Inflammatory macrophage (primary cell): ENCODE measurements at regions not wholly inside any gene's neighbourhood (a gene's known extent, or its start where the extent isn't known, plus 50 kb on each side); places are given as distances from the start of the nearest gene placed in this dataset.
A peak's percentile ranks its signal among the peaks of the same experiment; 100 is the strongest.
"Not testable (repeated sequence)": the region's sequence is repeated elsewhere in the genome, so short reads cannot be mapped to it uniquely, and the experiment has no call there.

Experiments
- DNase-seq, 2 donors: peaks; one replicate each; pipeline ENCODE4 v3.0.0-alpha.2; 2020 to 2022

GRCh38 chr9:99634186-99634585 lies 187.5 kb upstream of the NR4A3 start:
- peak; percentile 49 to 74 for DNase-seq

DNA sequence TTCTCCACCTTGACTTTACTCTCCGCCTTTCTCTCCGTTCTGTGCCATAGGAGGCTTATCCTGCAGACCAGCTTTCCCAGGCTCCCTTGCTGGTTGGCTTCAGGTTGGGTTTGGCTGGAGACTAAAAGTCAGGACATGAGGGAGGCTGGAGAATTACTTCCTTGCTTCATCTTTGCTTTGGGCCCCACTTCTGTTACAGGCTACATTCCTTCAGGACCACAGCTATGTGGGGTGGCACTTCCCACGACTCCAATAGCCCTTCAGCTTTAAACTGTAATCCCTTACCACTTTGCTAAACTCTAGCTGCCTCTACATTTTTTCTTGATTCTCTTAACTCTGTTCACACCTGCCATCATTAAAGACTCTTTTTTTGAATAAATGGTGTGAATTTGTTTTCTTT lies 186.7 kb upstream of the NR4A3 start:
- no peak for DNase-seq

DNA sequence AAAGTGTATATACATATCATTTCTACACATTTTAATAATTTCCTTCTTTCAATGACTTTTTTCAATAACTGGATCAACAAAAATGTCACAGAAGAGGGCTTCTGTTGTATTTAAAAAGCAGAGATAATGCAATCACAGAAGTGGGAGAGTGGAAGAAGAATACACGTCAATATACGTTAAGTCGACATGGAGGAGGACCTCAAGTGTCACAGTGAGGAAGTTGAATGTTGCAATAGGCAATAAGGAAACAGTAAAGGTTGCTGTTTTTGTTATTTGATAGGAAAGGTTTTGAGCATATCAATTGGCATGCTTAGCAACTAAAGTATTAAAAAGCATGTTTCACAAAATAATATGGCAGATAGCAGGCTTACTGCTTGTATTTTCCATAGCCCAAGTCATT lies 184.0 kb upstream of the NR4A3 start:
- peak; percentile 63 to 64 for DNase-seq

DNA sequence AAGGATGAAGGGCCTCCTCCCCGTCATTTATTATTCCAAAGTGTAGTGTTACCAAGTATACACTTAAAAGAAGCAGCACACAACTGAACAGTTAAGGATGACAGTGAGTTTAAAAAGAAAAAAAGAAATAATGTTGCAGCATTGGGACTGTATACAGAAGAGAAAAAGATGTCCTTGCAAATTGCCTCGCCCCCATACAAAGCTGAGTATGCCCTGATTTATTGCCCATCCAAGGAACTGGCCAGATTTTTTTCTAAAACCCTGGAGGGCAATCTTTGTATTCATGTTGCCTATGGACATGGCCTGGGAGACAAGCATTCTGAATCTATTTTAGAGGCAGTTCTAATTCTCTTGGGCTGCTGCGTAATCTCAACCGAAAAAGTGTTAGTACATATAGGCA lies 182.7 kb upstream of the NR4A3 start:
- DNase-seq: no peak

- no peak for DNase-seq
These were observed 174.1 kb upstream of the NR4A3 start for GRCh38 chr9:99647604-99648003.

DNA sequence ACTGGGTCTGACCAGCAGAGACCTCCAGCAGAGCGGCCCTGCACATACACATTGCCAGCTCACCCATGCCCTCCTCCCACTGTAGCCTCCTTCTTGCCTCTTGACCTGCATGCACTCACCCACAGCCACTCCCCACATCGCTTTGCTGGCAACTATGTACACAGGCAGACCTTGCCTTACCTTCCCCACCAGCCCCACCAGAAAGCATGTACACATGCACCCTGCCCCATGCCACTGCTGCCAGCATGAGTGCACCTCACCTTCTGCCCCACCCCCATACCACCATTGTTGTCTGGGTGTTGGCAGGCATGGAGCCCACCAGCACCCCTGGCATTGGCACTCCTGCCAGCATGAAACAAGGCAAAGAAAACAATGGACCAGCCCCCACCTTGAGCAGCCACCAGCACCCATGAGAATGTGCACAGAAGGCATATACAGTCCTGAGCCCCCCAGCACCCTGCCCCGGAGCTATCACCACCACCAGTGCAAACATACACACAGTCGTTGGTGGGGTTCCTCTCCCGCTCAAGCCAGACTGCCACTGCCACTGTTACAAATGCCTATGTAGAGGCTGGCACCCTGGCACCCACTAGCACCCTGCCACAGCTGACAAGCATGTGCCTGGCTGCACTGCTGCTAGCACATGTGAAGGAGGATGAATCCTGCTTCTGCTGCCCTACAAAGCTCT lies 171.4 kb upstream of the NR4A3 start:
- no peak for DNase-seq

DNA sequence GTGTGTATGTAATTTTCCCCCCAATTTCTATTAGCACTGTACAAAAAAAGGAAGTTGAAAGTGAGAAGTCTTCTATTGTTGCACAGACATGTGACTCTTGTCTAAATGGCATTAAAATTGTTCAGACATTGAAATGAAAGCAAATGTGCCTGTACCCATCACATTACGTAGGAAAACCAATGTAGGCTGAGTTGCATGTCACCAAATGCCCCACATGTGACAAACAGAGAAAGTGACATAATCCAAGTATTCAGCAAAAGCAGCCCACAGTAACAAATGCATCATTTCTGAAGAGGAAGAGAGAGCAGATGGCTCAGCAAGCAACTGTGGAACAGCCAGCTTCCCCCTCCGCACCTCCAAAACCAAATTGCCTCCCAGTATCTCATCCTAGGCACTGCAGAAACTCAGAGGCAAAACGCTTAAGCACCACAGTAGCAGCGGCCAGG lies 161.5 kb upstream of the NR4A3 start:
- DNase-seq: peak; percentile 94 to 96

- no peak for DNase-seq
These were observed 158.4 kb upstream of the NR4A3 start for GRCh38 chr9:99663297-99663696.

GRCh38 chr9:99663856-99664255 lies 157.8 kb upstream of the NR4A3 start:
- peak; percentile 43 to 72 for DNase-seq

GRCh38 chr9:99666571-99666970 lies 155.1 kb upstream of the NR4A3 start:
- no peak for DNase-seq

DNA sequence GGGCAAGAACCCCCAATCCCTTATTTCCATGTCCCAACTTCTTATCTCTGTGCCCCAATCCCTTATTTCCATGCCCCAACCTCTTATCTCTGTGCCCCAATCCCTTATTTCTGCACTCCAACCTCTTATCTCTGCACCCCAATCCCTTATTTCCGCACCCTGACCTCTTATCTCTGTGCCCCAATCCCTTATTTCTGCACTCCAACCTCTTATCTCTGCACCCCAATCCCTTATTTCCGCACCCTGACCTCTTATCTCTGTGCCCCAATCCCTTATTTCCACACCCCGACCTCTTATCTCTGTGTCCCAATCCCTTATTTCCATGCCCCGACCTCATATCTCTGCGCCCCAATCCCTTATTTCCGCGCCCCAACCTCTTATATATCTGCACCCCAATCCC lies 150.8 kb upstream of the NR4A3 start:
- not testable (repeated sequence) for DNase-seq

DNA sequence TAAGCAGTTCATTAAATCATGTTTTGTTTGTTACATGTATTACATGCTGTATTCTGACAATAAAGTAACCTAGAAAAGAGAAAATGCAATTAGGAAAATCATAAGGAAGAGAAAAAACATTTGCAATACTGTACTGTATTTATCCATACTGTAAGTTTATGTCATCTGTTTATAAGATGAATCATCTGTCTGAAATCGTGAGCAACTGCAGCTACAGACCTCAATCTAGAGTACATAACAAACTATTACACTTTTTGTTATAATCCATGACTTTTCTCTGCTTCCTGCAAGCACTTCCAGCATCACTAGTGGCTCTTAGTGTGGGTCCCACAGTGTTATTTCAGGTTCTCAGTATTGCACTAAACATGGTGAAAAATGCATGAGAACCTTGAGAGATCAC lies 144.4 kb upstream of the NR4A3 start:
- DNase-seq: no peak

- DNase-seq: no peak
These were observed 143.1 kb upstream of the NR4A3 start for GRCh38 chr9:99678566-99678965.

DNA sequence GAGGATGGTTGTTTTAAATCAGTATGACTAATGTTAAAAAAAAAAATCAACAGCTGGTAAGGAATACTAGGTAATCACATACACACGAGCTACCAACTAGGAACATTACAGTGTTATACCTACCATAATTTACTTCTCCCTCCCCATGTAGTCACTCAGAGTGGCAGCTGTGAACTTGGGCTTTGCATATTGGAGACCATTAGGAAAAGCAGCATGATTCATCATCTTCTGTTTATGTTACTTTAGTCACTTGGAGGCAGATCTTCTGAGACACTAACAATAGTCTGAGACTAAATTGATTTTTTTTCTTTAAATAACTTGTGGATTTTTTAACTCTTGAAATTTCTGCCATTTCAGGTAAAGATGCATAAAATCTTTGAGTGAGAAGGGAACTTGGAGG lies 141.5 kb upstream of the NR4A3 start:
- DNase-seq: no peak

DNA sequence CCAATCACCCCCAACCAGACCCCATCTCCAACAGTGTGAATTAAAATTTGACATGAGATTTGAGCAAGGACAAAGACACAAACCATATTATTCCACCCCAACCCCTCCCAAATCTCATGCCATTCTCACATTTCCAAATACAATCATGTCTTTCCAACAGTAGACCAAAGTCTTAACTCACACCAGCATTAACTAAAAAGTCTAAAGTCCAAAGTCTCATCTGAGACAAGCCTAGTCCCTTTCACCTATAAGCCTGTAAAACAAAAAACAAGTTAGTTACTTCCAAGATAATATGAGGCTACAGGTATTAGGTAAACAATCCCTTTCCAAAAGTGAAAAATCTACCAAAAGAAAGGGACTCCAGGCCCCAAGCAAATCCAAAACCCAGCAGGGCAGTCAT lies 140.6 kb upstream of the NR4A3 start:
- no peak for DNase-seq

DNA sequence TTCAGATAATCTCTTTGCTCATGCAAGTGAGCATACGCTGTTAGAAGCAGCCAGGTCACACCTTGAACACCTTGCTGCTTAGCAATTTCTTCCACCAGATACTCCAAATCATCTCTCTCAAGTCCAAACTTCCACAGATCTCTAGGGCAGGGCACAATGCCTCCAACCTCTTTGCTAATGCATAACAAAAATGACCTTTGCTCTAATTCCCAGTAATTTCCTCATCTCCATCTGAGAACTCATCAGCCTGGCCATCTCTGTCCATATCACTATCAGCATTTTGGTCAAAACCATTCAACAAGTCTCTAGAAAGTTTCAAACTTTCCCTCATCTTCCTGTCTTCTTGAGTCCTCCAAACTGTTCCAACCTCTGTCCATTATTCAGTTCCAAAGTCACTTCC lies 139.3 kb upstream of the NR4A3 start:
- no peak for DNase-seq

GRCh38 chr9:99682870-99683269 lies 138.8 kb upstream of the NR4A3 start:
- DNase-seq: peak; percentile 72 to 88

- DNase-seq: no peak
These were observed 131.1 kb upstream of the NR4A3 start for GRCh38 chr9:99690573-99690972.

DNA sequence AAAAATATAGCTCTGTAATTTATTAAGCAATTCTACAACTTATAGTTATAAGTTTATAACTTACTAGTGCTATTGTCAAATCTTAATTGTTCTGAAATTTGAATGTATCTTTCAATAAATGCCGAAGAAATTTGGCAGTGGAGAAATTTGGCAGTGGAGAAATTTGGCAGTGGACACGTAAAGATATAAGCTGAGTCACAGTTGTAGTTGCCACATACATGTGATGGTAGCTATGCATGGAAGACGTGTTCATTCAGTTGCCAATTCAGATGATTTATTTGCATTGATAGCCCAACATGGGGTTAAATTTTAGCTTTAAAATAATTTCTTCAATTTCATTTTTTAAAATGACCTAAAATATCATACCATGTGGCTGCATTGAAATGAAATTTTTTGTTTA lies 127.8 kb upstream of the NR4A3 start:
- DNase-seq: no peak

DNA sequence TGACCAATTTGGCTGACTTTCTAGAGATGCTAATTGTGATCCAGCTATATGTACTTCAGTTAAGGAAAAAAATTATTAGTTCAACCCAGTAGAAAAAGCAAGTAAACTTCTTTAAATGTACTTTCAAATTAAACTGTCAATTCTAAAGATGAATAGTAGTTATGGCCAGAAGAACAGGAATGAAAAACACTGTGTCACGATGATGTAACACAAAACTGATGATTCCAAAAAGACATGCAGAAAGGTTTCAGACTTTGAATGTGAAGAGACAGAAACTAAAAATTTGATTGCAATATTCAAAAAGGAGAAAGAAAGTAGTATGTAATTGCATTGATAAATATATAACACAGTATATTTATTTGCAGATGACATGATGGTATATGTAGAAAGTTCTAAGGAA lies 127.3 kb upstream of the NR4A3 start:
- no peak for DNase-seq

GRCh38 chr9:99699396-99699795 lies 122.3 kb upstream of the NR4A3 start:
- DNase-seq: no peak

DNA sequence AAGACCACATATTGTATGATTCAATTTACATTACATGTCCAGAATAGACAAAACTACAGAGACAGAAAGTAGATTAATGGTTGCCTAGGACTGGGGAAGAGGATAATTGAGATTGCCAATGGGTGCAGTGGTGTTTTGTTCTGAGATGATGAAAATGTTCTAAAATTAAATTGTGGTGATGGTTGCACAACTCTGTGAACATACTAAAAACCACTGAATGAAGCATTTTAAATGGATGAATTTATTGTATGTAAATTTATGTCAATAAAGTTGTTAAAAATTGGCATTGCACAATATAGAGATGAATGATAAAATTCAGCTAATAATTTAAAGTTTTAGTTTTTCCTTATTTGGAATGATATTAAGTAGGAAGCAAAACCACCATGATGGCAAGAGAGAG lies 109.5 kb upstream of the NR4A3 start:
- DNase-seq: no peak

DNA sequence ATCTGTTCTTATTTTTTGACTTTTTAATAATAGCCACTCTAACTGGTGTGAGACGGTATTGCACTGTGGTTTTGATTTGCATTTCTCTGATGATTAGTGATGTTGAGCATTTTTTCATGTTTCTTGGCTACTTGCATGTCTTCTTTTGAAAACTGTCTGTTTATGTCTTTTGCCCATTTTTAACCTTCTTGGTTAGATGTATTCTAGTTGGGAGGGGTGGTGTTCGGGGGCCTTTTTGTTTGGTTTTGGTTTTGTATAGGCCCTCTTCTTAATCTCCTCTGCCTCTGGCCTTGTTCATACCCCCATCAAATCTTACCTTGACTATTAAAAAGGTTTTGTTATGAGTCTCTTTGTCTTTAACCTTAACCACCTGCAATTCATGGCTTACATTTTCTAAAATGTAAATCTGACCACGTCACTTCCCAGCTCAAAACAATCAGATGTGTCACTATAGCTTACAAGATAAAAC lies 107.8 kb upstream of the NR4A3 start:
- no peak for DNase-seq

- no peak for DNase-seq
These were observed 103.1 kb upstream of the NR4A3 start for GRCh38 chr9:99718631-99719030.

GRCh38 chr9:99720455-99721050 lies 101.1 kb upstream of the NR4A3 start:
- peak; percentile 60 to 67 for DNase-seq
